Activated T-cell treated with anti-CD3 and anti-CD28 coated beads, Interleukin-2, amount 50 U/mL, for 72 hours (primary cell): ENCODE measurements at regions not wholly inside any gene's neighbourhood (a gene's known extent, or its start where the extent isn't known, plus 50 kb on each side); places are given as distances from the start of the nearest gene placed in this dataset.
A peak's percentile ranks its signal among the peaks of the same experiment; 100 is the strongest.
"Not testable (repeated sequence)": the region's sequence is repeated elsewhere in the genome, so short reads cannot be mapped to it uniquely, and the experiment has no call there.

Source experiments
- ATAC-seq, 2 donors: fragments of 150-1000 bp; cut with Tn5 transposase; replicated peaks in 1 of 2; 2 replicates each; pipeline ENCODE4 v1.10.0; 2021; ENCODE audit warnings: moderate library complexity in 2 of 2, mild to moderate bottlenecking in 1 of 2
- DNase-seq, 2 donors: peaks; one replicate each; pipeline ENCODE4 v3.0.0; 2021 to 2022; ENCODE audit warnings: mixed read lengths in 1 of 2
- H3K27ac Mint-ChIP-seq: one replicate; pipeline ENCODE4 v1.8.0; 2022; ENCODE audit warnings: mild to moderate bottlenecking, moderate library complexity, mixed read lengths
- H3K27me3 Mint-ChIP-seq: one replicate; pipeline ENCODE4 v1.8.0; 2022; ENCODE audit warnings: low read depth, mixed read lengths
- H3K36me3 Mint-ChIP-seq, 2 donors: one replicate each; pipeline ENCODE4 v1.8.0; 2022; ENCODE audit warnings: mixed read lengths in 2 of 2, mild to moderate bottlenecking in 1 of 2; ENCODE audit not compliant: insufficient read depth in 2 of 2
- H3K4me1 Mint-ChIP-seq: one replicate; pipeline ENCODE4 v1.8.0; 2022; ENCODE audit warnings: low read depth, mixed read lengths
- H3K4me3 Mint-ChIP-seq, 2 donors: one replicate each; pipeline ENCODE4 v1.8.0; 2022; ENCODE audit warnings: mild to moderate bottlenecking in 2 of 2, mixed read lengths in 2 of 2, moderate library complexity in 2 of 2
- H3K9me3 Mint-ChIP-seq, 2 donors: one replicate each; pipeline ENCODE4 v1.8.0; 2022; ENCODE audit warnings: mixed read lengths in 2 of 2

DNA sequence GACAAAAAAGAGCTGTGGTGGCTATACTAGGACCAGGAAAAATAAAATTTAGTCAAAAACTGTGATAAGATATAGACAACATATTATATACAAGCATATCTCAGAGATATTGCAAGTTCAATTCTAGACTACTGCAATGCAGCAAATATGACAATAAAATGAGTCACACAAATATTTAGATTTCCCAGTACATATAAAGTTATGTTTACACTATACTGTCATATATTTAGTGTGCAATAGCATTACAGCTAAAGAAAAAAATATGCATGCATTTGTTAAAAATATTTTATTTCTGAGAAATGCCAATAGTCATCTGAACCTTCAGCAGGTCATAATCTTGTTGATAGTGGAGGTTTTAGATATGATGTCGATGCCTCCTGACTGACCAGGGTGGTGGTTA is 72.1 kb downstream of the AKR1C4 start:
- Mint-ChIP-seq H3K9me3 (peaks cover 3 to 8% of the 10 kb centered on the region in 2 donors), H3K27ac (no peak overlapping the region), H3K4me1 (no peaks in the 10 kb centered on the region), H3K36me3 (peaks cover 6 to 17% of the 10 kb centered on the region in 2 donors), H3K4me3 (no peak overlapping the region), H3K27me3 (no peaks in the 10 kb centered on the region)
- ATAC-seq (no peak), DNase-seq (no peak)

DNA sequence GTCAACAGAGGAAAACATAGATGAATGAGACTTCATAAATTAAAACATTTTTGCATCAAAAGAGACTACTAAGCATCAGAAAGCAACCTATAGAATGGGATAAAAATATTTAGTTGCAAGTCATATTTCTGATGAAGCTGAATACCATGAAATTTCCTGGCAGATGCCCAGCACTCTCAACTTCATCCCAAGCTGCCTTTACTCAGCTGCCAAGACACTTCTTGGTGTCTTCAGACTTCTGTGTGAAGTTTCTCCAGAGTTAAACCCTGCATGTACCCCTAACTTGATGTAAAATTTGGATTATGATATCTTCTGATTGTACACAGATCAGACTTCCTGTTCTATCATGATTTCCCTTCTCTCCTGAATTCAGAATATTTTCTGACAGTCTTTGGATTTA is 73.2 kb downstream of the AKR1C4 start:
- no peak for DNase-seq
- Mint-ChIP-seq H3K4me1 (no peaks in the 10 kb centered on the region), H3K4me3 (no peak overlapping the region), H3K36me3 (peaks cover 5 to 15% of the 10 kb centered on the region in 2 donors), H3K27me3 (no peaks in the 10 kb centered on the region), H3K27ac (no peak overlapping the region), H3K9me3 (peaks cover 3 to 4% of the 10 kb centered on the region in 2 donors)
- ATAC-seq, result no peak

DNA sequence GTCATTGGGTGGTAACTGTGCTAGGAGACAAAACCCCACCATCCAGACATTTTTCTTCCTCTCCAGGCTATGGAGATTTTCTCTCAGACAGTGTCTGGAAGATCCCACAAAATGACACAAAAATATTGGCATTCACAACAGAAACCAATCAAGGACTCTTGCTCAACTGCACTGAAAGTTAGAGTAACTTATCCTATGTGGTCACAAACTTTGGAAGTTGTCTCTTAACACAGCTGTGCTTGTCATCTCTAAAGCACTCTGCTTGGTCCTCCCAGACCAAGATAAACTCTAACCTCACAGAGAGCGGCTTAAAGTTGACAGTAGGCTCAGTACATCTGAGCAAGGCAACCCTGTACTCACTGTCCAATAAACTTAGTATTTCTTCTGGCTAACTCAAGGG is 74.9 kb downstream of the AKR1C4 start:
- Mint-ChIP-seq H3K27ac (no peak overlapping the region), H3K36me3 (peaks cover 3 to 10% of the 10 kb centered on the region in 2 donors), H3K9me3 (peaks cover 2 to 3% of the 10 kb centered on the region in 2 donors), H3K4me1 (no peaks in the 10 kb centered on the region), H3K27me3 (no peaks in the 10 kb centered on the region), H3K4me3 (no peak overlapping the region)
- DNase-seq, result no peak
- no peak for ATAC-seq

DNA sequence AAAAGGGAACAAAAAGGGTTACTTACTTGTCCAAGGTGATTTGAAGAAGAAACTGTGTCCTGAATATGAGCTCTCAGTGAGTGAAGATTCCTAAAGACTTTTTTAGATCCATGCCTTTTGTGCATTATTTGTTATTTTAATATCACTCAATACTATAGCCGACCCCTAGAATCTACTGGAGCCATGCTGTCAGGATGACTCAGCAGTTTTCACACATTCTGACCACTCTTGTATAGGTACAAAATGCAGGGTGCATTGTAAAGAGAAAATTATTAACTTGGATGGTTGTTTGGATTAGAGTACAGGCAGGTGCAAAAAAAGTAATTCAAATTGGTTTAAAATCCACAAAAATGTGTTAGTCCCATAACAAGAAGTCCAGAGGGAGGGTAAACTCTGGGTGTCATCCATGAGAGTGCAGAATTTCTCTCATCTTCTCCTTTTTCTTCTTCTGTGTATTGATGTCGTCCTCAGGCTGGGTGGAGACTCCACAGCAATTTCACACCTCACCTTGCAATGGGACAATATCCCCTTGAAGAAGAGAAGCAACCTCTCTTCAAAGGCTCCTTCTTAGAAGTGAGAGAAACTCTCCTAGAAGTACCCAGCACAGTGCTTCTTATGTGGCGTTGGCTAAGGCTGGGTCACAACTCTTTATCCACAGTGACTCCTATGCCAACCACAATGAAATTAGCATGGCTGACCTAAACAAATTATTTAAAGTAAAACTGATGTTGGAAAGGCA is 75.6 kb downstream of the AKR1C4 start:
- Mint-ChIP-seq H3K4me3 (no peak overlapping the region), H3K27me3 (no peaks in the 10 kb centered on the region), H3K27ac (no peak overlapping the region), H3K9me3 (no peaks in the 10 kb centered on the region), H3K36me3 (peaks cover 0 to 6% of the 10 kb centered on the region in 2 donors), H3K4me1 (no peaks in the 10 kb centered on the region)
- DNase-seq (no peak), ATAC-seq (no peak)

DNA sequence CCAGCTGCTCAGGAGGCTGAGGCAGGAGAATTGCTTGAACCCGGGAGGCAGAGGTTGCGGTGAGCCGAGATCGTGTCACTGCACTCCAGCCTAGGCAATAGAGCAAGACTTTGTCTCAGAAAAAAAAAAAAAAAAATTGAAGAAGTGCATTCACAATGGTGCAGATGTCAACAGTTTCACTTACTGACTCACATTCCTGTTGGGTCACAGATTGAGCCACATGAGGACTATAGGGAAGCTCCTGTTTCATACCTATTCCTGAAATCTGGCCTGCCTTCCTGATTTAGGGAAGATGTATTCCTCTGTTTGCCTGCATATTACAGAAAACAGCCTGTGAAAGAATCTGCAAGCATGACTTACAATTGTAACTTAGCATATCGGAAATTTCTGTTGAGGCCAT is 78.2 kb downstream of the AKR1C4 start:
- H3K4me1 Mint-ChIP-seq, result no peaks in the 10 kb centered on the region

DNA sequence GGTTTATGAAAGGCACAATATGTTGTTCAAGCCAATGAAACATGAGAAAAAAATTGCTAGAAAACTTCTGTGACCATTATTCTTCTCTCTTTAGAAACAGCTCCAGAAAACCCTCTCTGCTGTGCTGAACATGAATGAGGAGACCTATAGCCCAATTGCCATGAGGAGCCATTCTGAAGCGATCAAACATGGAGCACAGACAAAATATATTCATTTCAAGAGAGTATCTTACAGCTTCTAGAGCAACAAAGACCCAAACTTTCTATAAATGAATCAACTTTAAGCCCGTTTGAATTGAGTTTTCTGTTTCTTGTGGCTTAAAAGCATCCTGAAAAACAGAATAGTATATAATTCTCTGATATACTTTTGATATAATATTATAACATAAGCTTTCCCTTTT is 83.4 kb upstream of the UCN3 start:
- Mint-ChIP-seq H3K9me3 (no peaks in the 10 kb centered on the region), H3K4me3 (no peak overlapping the region), H3K4me1 (peaks cover 38% of the 10 kb centered on the region), H3K27ac (no peak overlapping the region), H3K27me3 (no peaks in the 10 kb centered on the region), H3K36me3 (peaks cover 0 to 6% of the 10 kb centered on the region in 2 donors)
- ATAC-seq (peak; percentile 47 to 55), DNase-seq (no peak)

More for the DNA sequence above, 78.2 kb downstream of the AKR1C4 start:
- Mint-ChIP-seq H3K4me3 (no peak overlapping the region), H3K27me3 (no peaks in the 10 kb centered on the region), H3K36me3 (peaks cover 0 to 4% of the 10 kb centered on the region in 2 donors), H3K9me3 (no peaks in the 10 kb centered on the region), H3K27ac (no peak overlapping the region)
- ATAC-seq, result no peak
- no peak for DNase-seq

DNA sequence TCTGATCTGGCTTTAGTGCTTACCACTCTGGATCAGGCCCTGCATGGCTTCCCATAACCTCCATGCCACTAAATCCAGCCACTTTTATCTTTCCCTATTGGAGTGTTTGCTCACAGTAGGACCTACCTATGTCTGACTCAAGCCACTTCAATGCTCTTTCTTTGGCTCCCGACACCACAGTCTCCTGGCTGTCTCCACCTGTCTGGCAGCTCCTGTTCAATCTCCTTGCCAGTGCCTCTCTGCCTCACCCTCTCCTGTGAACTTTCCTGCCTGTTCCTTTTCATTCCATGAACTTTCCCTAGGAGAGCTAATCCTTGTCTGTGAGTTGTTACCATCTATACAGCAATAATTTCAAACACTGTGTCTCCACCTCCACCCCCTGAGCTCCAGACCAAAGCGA is 82.6 kb upstream of the UCN3 start:
- H3K27ac Mint-ChIP-seq, result no peak overlapping the region
- peaks cover 0 to 6% of the 10 kb centered on the region in 2 donors for H3K36me3 Mint-ChIP-seq
- H3K9me3 Mint-ChIP-seq, result no peaks in the 10 kb centered on the region
- no peak for ATAC-seq
- peaks cover 38% of the 10 kb centered on the region for H3K4me1 Mint-ChIP-seq
- H3K27me3 Mint-ChIP-seq, result no peaks in the 10 kb centered on the region
- no peak for DNase-seq
- H3K4me3 Mint-ChIP-seq, result no peak overlapping the region

DNA sequence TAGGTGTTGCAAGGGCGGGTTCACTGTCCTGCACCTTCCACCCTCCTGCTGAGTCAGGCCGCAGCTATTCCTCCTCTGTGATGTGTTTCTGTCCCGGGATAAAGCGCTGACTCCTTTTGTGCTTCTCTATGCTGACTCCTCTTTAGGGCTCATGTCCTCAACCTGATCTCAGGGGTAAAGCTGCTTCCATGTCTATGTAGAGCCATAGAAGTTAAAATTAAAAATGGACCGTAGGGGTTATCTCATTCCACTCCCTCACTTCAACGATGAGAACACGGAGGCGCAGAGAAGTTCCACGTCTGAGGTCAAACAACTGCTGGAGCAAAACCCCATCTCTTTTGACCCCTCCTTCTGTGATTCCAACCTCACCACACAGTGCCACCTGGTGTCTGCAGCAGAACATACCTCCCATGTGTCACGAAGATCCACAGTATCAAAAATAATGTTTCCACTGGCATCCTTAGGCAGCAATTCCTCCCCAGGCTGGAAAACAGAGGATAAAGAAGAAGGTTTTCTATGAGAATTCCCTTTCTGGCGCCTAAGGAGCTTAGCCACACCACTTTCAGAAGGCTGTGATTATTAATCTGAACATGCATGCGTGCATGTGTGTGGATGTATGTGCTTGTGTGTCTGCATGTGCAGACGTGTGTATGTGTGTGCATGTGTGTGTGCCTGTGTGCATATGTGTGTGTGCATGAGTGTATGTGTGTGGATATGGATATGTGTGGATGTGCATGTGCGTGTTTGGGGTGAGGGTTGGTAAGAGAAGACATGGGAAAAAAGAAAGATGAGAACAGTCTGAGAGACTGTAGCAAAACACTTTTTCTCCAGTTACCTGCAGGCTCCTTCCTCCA is 81.2 kb upstream of the UCN3 start:
- H3K27me3 Mint-ChIP-seq, result no peaks in the 10 kb centered on the region
- H3K27ac Mint-ChIP-seq, result no peak overlapping the region
- peaks cover 38% of the 10 kb centered on the region for H3K4me1 Mint-ChIP-seq
- peak overlapping the region in 1 of 2 donors; percentile 53 for H3K4me3 Mint-ChIP-seq
- DNase-seq (peak; percentile 52 to 70), ATAC-seq (peak; percentile 74 to 84)
- no peaks in the 10 kb centered on the region for H3K9me3 Mint-ChIP-seq
- H3K36me3 Mint-ChIP-seq, result peaks cover 0 to 6% of the 10 kb centered on the region in 2 donors

DNA sequence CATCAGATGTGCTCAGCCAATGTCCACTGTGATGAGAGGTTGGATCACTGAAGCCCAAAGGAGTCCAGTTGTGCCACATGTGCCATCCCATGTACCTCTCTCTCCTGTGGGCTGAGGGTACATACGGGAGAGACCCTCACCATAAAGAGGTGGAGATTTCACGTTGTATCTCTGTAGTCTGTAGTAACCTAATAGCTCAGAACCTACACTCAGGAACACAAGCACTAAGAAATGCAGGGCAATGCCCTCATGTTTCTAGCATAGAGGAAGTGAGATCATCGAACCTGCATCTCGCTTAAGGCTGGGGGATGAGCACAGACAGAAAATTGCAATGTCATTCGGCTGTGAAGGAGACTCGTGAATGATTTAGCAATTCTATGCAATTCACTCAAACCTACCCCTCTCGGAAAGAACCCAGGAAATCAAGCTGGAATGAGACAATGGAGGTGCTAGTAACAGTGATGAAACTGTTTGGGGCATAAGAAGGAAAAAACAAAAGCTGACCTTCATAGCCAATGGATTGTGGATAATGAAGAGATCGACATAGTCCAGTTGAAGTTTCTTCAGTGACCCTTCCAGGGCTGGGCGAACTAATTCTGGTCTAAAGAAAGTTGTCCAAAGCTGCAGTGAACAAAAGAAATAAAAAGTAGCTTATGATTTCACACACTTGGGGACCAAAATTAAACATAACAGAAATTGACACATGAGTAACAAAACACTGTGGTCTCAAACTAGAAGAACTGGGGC is 80.3 kb upstream of the UCN3 start:
- H3K27ac Mint-ChIP-seq, result peak overlapping the region; percentile 45
- ATAC-seq (peak; percentile 73 to 80), DNase-seq (peak in 1 of 2 donors; percentile 19)
- H3K9me3 Mint-ChIP-seq, result no peaks in the 10 kb centered on the region
- H3K4me1 Mint-ChIP-seq, result peaks cover 48% of the 10 kb centered on the region
- peaks cover 0 to 6% of the 10 kb centered on the region in 2 donors for H3K36me3 Mint-ChIP-seq
- peak overlapping the region; percentile 51 to 71 for H3K4me3 Mint-ChIP-seq
- no peaks in the 10 kb centered on the region for H3K27me3 Mint-ChIP-seq

DNA sequence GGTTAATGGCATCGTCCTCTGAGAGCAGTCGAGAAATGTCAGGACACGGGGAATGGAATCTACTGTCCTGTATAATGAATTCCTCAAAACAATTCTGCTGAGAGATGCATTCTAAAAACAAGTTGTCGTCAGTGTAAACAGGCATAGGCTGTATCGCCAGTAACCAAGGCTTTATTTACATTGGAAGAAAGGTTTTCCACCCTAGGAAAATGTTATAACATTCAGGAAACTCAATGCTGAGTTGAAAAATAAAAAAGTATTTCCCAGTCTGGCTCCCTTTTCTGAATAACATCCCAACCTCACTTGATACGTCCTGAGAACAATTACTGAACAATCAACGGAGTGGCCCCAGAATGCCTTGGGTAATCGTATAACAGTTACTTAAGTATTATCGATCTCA is 79.6 kb upstream of the UCN3 start:
- Mint-ChIP-seq H3K27me3 (no peaks in the 10 kb centered on the region), H3K4me3 (no peak overlapping the region), H3K27ac (no peak overlapping the region), H3K4me1 (peaks cover 50% of the 10 kb centered on the region), H3K9me3 (no peaks in the 10 kb centered on the region), H3K36me3 (peaks cover under 1 to 4% of the 10 kb centered on the region in 2 donors)
- DNase-seq (no peak), ATAC-seq (no peak)

DNA sequence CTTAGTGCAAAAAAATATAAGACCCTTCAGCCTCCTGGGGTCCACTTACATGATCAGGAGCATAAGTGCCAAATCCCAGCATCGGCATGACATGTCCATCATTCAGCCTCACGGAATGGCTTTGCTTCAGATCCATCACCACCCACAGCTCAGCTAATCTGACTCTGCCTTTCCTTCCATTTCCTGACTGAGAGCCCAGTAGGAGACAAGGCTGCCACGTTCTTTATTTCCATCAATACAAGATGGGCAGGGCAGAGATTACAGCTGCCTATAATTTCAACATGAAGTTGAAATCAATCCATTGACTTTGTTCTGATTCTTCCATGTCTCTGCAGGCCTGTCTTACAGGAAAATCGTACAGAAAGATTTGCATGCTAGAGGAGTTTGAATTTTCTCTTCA is 76.4 kb upstream of the UCN3 start:
- ATAC-seq, result no peak
- H3K27me3 Mint-ChIP-seq, result no peaks in the 10 kb centered on the region
- H3K4me3 Mint-ChIP-seq, result no peak overlapping the region

DNA sequence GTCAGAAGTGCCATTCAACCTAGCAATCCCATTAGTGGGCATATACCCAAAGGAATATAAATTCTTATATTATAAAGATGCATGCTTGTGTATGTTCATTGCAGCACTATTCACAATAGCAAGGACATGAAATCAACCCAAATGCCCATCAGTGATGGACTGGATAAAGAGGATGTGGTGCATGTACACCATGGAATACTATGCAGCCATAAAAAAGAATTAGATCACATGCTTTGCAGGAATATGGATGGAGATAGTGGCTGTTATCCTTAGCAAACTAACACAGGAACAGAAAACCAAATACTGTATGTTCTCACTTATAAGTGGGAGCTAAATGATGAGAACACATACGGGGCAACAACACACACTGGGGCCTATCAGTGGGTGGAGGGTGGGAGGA is 75.5 kb upstream of the UCN3 start:
- not testable (repeated sequence) for H3K36me3 Mint-ChIP-seq, ATAC-seq, H3K9me3 Mint-ChIP-seq, DNase-seq, H3K4me3 Mint-ChIP-seq, H3K27ac Mint-ChIP-seq, H3K27me3 Mint-ChIP-seq
- H3K4me1 Mint-ChIP-seq, result peaks cover 61% of the 10 kb centered on the region

More for the DNA sequence above, 76.4 kb upstream of the UCN3 start:
- H3K4me1 Mint-ChIP-seq, result peaks cover 61% of the 10 kb centered on the region
- H3K36me3 Mint-ChIP-seq, result peaks cover 2 to 3% of the 10 kb centered on the region in 2 donors
- no peak overlapping the region for H3K27ac Mint-ChIP-seq
- no peak for DNase-seq
- H3K9me3 Mint-ChIP-seq, result peaks cover 0 to 2% of the 10 kb centered on the region in 2 donors
